ENCODE measurements at regions not wholly inside any gene's neighbourhood (a gene's known extent, or its start where the extent isn't known, plus 50 kb on each side); places are given as distances from the start of the nearest gene placed in this dataset.
"Not testable (repeated sequence)": the region's sequence is repeated elsewhere in the genome, so short reads cannot be mapped to it uniquely, and the experiment has no call there.

GRCh38 chr17:77629284-77629683 is 329.2 kb upstream of the TNRC6C start:
- not testable (repeated sequence) for TF ChIP-seq CTCF, POLR2A (IDR thresholded peaks at IDR 0.05)
